ENCODE measurements at regions not wholly inside any gene's neighbourhood (a gene's known extent, or its start where the extent isn't known, plus 50 kb on each side); places are given as distances from the start of the nearest gene placed in this dataset.

- Histone ChIP-seq H3K79me2 (ENCODE audit: insufficient read depth, low read length) (no peaks in the 10 kb centered on the region), H2AFZ (ENCODE audit: low read length) (no peak overlapping the region), H4K20me1 (ENCODE audit: insufficient read depth, low read length) (no peaks in the 10 kb centered on the region), H3K27me3 (ENCODE audit: control insufficient read depth in 1 of 2, insufficient read depth in 2 of 2, low read length in 2 of 2) (no peaks in the 10 kb centered on the region), H3K27ac (ENCODE audit: extremely low read length, insufficient read depth, low read length) (no peak overlapping the region), H3K9me3 (ENCODE audit: low read length) (no peaks in the 10 kb centered on the region), H3K4me1 (ENCODE audit: insufficient read depth, low read length) (no peaks in the 10 kb centered on the region), H3K4me2 (ENCODE audit: low read depth, low read length) (no peak overlapping the region), H3K9ac (ENCODE audit: insufficient read depth, low read depth, low read length) (no peak overlapping the region), H3K4me3 (replicated peaks in 1 of 3; ENCODE audit: insufficient read depth in 1 of 3, low read depth in 2 of 3, low read length in 3 of 3) (no peak overlapping the region), H3K36me3 (replicated peaks in 1 of 2; ENCODE audit: control insufficient read depth in 1 of 2, insufficient read depth in 2 of 2, low read length in 2 of 2) (no peaks in the 10 kb centered on the region)
- TF ChIP-seq ZNF776 (CRISPR knock-in tag; IDR thresholded peaks at IDR 0.05) (no peak), SP5 (CRISPR knock-in tag; IDR thresholded peaks at IDR 0.05; ENCODE audit: borderline replicate concordance, low read depth) (no peak), RBFOX2 (IDR thresholded peaks at IDR 0.05; ENCODE audit: low read depth, low read length) (no peak), ZSCAN30 (CRISPR knock-in tag; IDR thresholded peaks at IDR 0.05) (no peak), NFE2L2 (IDR thresholded peaks at IDR 0.05; ENCODE audit: low read length) (no peak), ZBTB42 (CRISPR knock-in tag; IDR thresholded peaks at IDR 0.05) (no peak), ARNTL (CRISPR knock-in tag; IDR thresholded peaks at IDR 0.05) (no peak), MXD4 (CRISPR knock-in tag; IDR thresholded peaks at IDR 0.05) (no peak), IRF9 (CRISPR knock-in tag; IDR thresholded peaks at IDR 0.05; ENCODE audit: borderline replicate concordance) (no peak), ZNF572 (CRISPR knock-in tag; IDR thresholded peaks at IDR 0.05) (no peak)
- no peak for ATAC-seq
- BruUV-seq (replicated peaks), result no TSS peak
- WGBS (ENCODE audit: low lambda C conversion rate), result 0% methylated on average over 3 of the region's 3 CpGs
- POLR2A ChIA-PET, result no interaction called here
- intact Hi-C loops (cut with micrococcal nuclease; ENCODE audit: unreplicated experiment), result no loop called here
- in situ Hi-C loops (cut with HindIII; ENCODE audit: extremely low pct_ligation_motif_present, low pct_unique_long_range_greater_than_20kb), result no loop called here
- CTCF ChIA-PET (ENCODE audit: low intra/inter-chr PET ratio, low total read pairs), result no interaction called here
- no peak for DNase-seq (ENCODE audit: low spot score)
- no peak for FAIRE-seq
Measured at GRCh38 chr13:74741732-74742131, 607.5 kb upstream of the KLF12 start.
